Activated CD8-positive, alpha-beta memory T cell treated with anti-CD3 and anti-CD28 coated beads for 24 hours (primary cell): ENCODE measurements at regions not wholly inside any gene's neighbourhood (a gene's known extent, or its start where the extent isn't known, plus 50 kb on each side); places are given as distances from the start of the nearest gene placed in this dataset.
"Not testable (repeated sequence)": the region's sequence is repeated elsewhere in the genome, so short reads cannot be mapped to it uniquely, and the experiment has no call there.

Experiments used
- DNase-seq: peaks from one replicate; pipeline ENCODE4 v3.0.0-alpha.2; 2020

GRCh38 chr20:60786686-60787217 is 465.3 kb upstream of the CDH4 start:
- DNase-seq = no peak

GRCh38 chr20:60787276-60787675 is 464.8 kb upstream of the CDH4 start:
- no peak for DNase-seq

GRCh38 chr20:60788070-60788469 is 464.0 kb upstream of the CDH4 start:
- no peak for DNase-seq

GRCh38 chr20:60789399-60789798 is 462.7 kb upstream of the CDH4 start:
- DNase-seq = no peak

GRCh38 chr20:60790339-60790738 is 461.7 kb upstream of the CDH4 start:
- not testable (repeated sequence) for DNase-seq

- DNase-seq = no peak
Measured at GRCh38 chr20:60791823-60792222, 460.2 kb upstream of the CDH4 start.

- no peak for DNase-seq
Measured at GRCh38 chr20:60792941-60793340, 459.1 kb upstream of the CDH4 start.

GRCh38 chr20:60794674-60795073 is 457.4 kb upstream of the CDH4 start:
- no peak for DNase-seq

- no peak for DNase-seq
Measured at GRCh38 chr20:60795651-60796050, 456.4 kb upstream of the CDH4 start.

GRCh38 chr20:60800185-60800584 is 451.9 kb upstream of the CDH4 start:
- DNase-seq = no peak

GRCh38 chr20:60802676-60803075 is 449.4 kb upstream of the CDH4 start:
- no peak for DNase-seq

- no peak for DNase-seq
Measured at GRCh38 chr20:60803335-60804055, 448.6 kb upstream of the CDH4 start.

- no peak for DNase-seq
Measured at GRCh38 chr20:60804240-60804917, 447.7 kb upstream of the CDH4 start.

GRCh38 chr20:60804918-60805630 is 447.0 kb upstream of the CDH4 start:
- DNase-seq = no peak

GRCh38 chr20:60806354-60806753 is 445.7 kb upstream of the CDH4 start:
- DNase-seq = no peak

- no peak for DNase-seq
Measured at GRCh38 chr20:60806824-60807223, 445.2 kb upstream of the CDH4 start.

GRCh38 chr20:60808003-60808672 is 443.9 kb upstream of the CDH4 start:
- no peak for DNase-seq

GRCh38 chr20:60808701-60809100 is 443.4 kb upstream of the CDH4 start:
- no peak for DNase-seq

- DNase-seq = no peak
Measured at GRCh38 chr20:60810561-60810960, 441.5 kb upstream of the CDH4 start.

GRCh38 chr20:60812561-60812960 is 439.5 kb upstream of the CDH4 start:
- DNase-seq = no peak

- DNase-seq = no peak
Measured at GRCh38 chr20:60813066-60813465, 439.0 kb upstream of the CDH4 start.

GRCh38 chr20:60815656-60816055 is 436.4 kb upstream of the CDH4 start:
- no peak for DNase-seq

- no peak for DNase-seq
Measured at GRCh38 chr20:60816901-60817300, 435.2 kb upstream of the CDH4 start.
